ENCODE measurements at regions not wholly inside any gene's neighbourhood (a gene's known extent, or its start where the extent isn't known, plus 50 kb on each side); places are given as distances from the start of the nearest gene placed in this dataset.

DNA sequence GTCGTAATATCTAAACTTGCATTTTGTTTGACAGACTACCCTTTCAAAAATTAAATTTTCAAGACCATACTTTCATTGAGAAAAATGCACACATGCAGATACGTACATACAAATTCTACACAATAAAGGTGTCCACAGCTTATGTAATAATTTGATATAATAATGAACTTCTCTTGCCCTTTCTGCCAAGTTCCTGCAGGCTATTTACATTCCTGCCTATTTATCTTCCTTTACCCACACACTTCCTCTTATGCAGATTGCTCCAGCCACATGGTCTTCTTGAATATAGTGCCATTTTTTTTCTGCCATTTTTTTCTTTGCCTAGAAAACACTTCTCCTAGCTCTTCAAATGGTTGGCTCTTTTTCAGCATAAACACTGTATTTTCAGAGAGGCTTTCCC, 826.9 kb upstream of the CDH8 start:
- Histone ChIP-seq H3K4me1 (ENCODE audit: control insufficient read depth, insufficient read depth, low read length, unreplicated experiment) (no peaks in the 10 kb centered on the region), H3K36me3 (ENCODE audit: insufficient read depth, low read length) (no peaks in the 10 kb centered on the region), H3K79me2 (ENCODE audit: control insufficient read depth, insufficient read depth, low read length, unreplicated experiment) (no peaks in the 10 kb centered on the region), H2AFZ (ENCODE audit: low read length, unreplicated experiment) (no peak overlapping the region), H3K27me3 (ENCODE audit: insufficient read depth, low read length) (no peaks in the 10 kb centered on the region), H3K27ac (ENCODE audit: low read depth, low read length) (no peak overlapping the region), H3K4me3 (ENCODE audit: low read depth, low read length) (no peak overlapping the region)

DNA sequence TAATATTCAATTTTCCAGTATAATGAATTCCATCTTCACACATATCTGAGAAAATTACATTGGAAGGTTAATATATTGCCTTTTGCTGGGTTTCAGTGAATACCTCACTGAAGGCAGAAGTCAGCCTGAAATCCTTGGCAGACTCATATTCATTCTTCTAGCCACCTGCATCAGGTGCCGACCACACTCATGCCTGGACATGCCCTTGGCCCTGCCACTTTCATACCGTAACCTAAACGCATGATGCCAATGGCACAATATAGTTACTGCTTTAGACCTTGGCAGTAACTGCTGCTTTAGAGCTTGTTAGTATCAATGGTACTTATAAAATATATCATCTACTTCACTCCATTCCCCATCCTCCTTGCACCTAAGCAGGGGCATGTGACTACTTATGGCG, 817.6 kb upstream of the CDH8 start:
- H3K27ac ChIP-seq (ENCODE audit: low read depth, low read length), result no peak overlapping the region
- H3K27me3 ChIP-seq (ENCODE audit: insufficient read depth, low read length), result no peaks in the 10 kb centered on the region
- no peaks in the 10 kb centered on the region for H3K79me2 ChIP-seq (ENCODE audit: control insufficient read depth, insufficient read depth, low read length, unreplicated experiment)
- H3K4me1 ChIP-seq (ENCODE audit: control insufficient read depth, insufficient read depth, low read length, unreplicated experiment), result no peaks in the 10 kb centered on the region
- H3K4me3 ChIP-seq (ENCODE audit: low read depth, low read length), result no peak overlapping the region
- no peaks in the 10 kb centered on the region for H3K36me3 ChIP-seq (ENCODE audit: insufficient read depth, low read length)
- H2AFZ ChIP-seq (ENCODE audit: low read length, unreplicated experiment), result no peak overlapping the region

DNA sequence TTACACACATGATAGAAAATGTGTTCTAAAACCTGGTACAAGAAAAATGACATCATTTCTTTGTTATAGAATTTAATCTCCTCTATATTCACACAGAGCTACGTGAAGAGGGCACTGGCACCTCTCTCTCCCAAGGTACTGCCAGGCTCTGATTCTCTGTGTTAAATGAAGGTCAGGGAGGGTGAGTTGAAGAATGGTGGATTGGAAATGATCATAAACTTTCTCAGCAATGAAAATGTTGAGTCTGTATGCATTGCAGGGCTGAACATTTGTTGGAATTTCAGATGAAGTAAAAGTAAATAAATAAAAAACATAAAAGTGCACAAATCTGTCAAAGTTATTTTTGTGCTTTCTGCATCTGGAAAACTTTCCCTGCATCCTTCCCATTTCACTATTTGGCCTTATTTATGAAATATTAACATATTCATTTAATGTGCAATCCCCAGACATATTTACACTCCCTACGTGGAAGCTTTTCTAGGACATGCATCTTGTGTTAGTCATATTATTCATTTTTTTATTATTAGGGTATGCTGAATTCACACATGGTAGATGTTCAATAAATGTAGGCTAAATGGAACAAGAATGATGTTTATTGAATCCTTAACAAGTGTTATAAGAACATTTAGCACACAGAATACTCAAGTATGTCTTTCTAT, 810.3 kb upstream of the CDH8 start:
- Histone ChIP-seq H3K27me3 (ENCODE audit: insufficient read depth, low read length) (no peaks in the 10 kb centered on the region), H2AFZ (ENCODE audit: low read length, unreplicated experiment) (no peak overlapping the region), H3K4me3 (ENCODE audit: low read depth, low read length) (no peak overlapping the region), H3K27ac (ENCODE audit: low read depth, low read length) (no peak overlapping the region), H3K79me2 (ENCODE audit: control insufficient read depth, insufficient read depth, low read length, unreplicated experiment) (no peaks in the 10 kb centered on the region), H3K4me1 (ENCODE audit: control insufficient read depth, insufficient read depth, low read length, unreplicated experiment) (no peaks in the 10 kb centered on the region), H3K36me3 (ENCODE audit: insufficient read depth, low read length) (no peaks in the 10 kb centered on the region)

DNA sequence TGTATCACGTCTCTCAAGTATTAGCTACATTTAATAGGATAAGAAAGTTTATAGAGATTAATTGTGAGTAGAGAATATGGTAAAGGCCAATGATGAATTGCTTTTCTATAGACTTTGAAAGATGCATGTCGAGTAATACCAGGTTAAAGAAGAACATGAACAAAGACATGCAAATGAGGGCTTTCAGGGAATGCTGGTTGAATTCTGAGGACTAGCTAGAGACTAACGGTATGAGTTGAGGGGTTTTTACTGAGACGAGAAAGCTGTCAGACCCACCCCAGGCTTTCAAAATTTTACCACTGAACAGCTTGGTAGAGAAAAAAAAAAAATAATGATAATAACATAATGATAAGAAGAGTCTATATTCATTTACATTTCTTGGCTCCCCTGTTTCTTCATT, 796.0 kb upstream of the CDH8 start:
- Histone ChIP-seq H2AFZ (ENCODE audit: low read length, unreplicated experiment) (no peak overlapping the region), H3K79me2 (ENCODE audit: control insufficient read depth, insufficient read depth, low read length, unreplicated experiment) (no peaks in the 10 kb centered on the region), H3K27me3 (ENCODE audit: insufficient read depth, low read length) (no peaks in the 10 kb centered on the region), H3K27ac (ENCODE audit: low read depth, low read length) (no peak overlapping the region), H3K36me3 (ENCODE audit: insufficient read depth, low read length) (no peaks in the 10 kb centered on the region), H3K4me1 (ENCODE audit: control insufficient read depth, insufficient read depth, low read length, unreplicated experiment) (no peaks in the 10 kb centered on the region), H3K4me3 (ENCODE audit: low read depth, low read length) (no peak overlapping the region)

DNA sequence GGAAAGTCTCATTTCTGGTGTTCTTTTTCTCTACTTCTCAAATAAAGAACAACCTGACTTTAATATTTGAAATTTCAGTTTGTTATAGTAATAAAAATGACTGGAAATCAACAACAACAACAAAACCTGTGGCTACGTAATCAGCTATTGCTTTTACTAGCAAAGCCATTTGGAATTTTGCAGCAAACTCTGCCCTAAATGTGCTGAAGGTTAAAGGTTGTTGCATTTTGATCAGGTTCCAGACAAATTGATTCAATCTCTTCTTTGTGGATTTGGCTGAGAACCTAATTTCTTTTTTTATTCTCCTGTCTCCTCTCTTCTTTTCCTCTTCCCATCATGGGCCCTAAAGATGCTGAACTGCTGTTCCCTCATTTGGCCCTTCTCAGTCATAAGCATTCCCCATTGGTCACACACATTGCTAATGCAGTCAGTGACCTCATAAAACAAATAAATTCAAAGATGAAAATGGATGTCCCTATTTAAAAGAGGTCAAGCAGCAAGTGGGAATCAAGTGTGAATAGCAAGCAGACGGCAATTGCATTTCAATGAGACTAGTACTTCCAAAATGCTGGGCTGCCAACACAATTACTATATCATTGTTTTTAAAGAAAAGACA, 795.1 kb upstream of the CDH8 start:
- Histone ChIP-seq H3K4me1 (ENCODE audit: control insufficient read depth, insufficient read depth, low read length, unreplicated experiment) (no peaks in the 10 kb centered on the region), H3K79me2 (ENCODE audit: control insufficient read depth, insufficient read depth, low read length, unreplicated experiment) (no peaks in the 10 kb centered on the region), H3K4me3 (ENCODE audit: low read depth, low read length) (no peak overlapping the region), H3K27ac (ENCODE audit: low read depth, low read length) (no peak overlapping the region), H3K36me3 (ENCODE audit: insufficient read depth, low read length) (no peaks in the 10 kb centered on the region), H2AFZ (ENCODE audit: low read length, unreplicated experiment) (no peak overlapping the region), H3K27me3 (ENCODE audit: insufficient read depth, low read length) (no peaks in the 10 kb centered on the region)

DNA sequence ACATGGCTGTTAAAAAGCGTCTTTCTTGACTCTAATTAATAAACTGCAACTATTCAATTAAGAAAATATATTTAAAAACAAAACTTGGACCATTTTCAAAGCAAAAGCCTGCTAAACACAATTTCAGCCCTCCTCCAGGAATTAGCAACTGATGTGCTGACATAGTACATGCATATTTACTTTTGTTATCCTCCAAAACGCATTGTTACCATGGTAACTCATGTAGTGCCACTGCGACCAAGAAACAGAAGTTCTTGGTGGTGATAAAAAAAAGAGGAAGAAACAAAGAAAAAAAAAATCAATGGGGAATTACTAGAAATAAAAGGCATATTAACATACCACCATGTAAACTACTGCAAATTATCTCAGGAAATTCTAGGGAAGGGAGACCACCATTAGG, 793.4 kb upstream of the CDH8 start:
- no peak overlapping the region for H2AFZ ChIP-seq (ENCODE audit: low read length, unreplicated experiment)

DNA sequence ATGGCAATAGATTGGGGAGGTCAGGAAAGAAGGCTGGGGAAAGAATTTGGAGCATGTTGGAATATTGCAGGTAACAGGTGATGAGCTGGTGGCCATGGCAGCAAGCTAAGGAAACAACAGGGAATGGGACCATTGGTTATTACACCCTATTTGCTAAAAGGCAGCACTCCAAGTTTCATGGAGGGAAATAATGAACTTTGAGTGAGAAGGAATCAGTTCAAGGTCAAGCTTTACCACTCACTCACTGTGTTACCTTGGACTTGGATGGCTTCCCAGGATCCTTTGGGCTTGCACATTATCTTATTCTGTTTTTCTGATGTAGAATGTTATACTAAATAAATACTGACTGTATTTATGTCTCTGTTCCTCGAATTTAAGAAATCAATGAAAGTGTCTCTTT, 792.8 kb upstream of the CDH8 start:
- no peaks in the 10 kb centered on the region for H3K79me2 ChIP-seq (ENCODE audit: control insufficient read depth, insufficient read depth, low read length, unreplicated experiment)
- no peak overlapping the region for H3K27ac ChIP-seq (ENCODE audit: low read depth, low read length)
- H3K36me3 ChIP-seq (ENCODE audit: insufficient read depth, low read length), result no peaks in the 10 kb centered on the region

More for the DNA sequence above, 793.4 kb upstream of the CDH8 start:
- H3K27ac ChIP-seq (ENCODE audit: low read depth, low read length), result no peak overlapping the region
- no peak overlapping the region for H3K4me3 ChIP-seq (ENCODE audit: low read depth, low read length)
- no peaks in the 10 kb centered on the region for H3K79me2 ChIP-seq (ENCODE audit: control insufficient read depth, insufficient read depth, low read length, unreplicated experiment)
- no peaks in the 10 kb centered on the region for H3K36me3 ChIP-seq (ENCODE audit: insufficient read depth, low read length)
- H3K4me1 ChIP-seq (ENCODE audit: control insufficient read depth, insufficient read depth, low read length, unreplicated experiment), result no peaks in the 10 kb centered on the region
- H3K27me3 ChIP-seq (ENCODE audit: insufficient read depth, low read length), result no peaks in the 10 kb centered on the region

DNA sequence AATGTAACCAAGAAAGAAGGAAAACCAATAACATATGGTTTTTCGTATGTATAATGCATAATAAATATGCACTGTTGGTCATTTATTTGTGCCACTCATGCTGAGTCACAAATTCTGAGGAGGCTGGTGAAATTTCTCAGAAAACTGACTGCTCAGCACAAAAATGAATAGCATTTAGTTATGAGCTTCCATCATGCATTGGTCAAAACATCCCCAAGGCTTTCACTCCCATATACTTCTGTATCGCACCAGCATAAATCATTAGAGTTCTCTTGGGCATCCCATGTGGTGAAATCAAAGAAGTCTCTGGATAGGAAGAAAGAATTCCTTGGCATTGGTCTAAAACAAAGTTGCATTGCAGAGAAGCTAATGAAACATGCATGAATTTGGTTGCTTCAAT, 785.6 kb upstream of the CDH8 start:
- H2AFZ ChIP-seq (ENCODE audit: low read length, unreplicated experiment), result no peak overlapping the region
- H3K27me3 ChIP-seq (ENCODE audit: insufficient read depth, low read length), result no peaks in the 10 kb centered on the region
- no peaks in the 10 kb centered on the region for H3K36me3 ChIP-seq (ENCODE audit: insufficient read depth, low read length)
- H3K4me1 ChIP-seq (ENCODE audit: control insufficient read depth, insufficient read depth, low read length, unreplicated experiment), result no peaks in the 10 kb centered on the region
- H3K4me3 ChIP-seq (ENCODE audit: low read depth, low read length), result no peak overlapping the region
- no peaks in the 10 kb centered on the region for H3K79me2 ChIP-seq (ENCODE audit: control insufficient read depth, insufficient read depth, low read length, unreplicated experiment)
- H3K27ac ChIP-seq (ENCODE audit: low read depth, low read length), result no peak overlapping the region

More for the DNA sequence above, 792.8 kb upstream of the CDH8 start:
- Histone ChIP-seq H3K27me3 (ENCODE audit: insufficient read depth, low read length) (no peaks in the 10 kb centered on the region), H2AFZ (ENCODE audit: low read length, unreplicated experiment) (no peak overlapping the region), H3K4me1 (ENCODE audit: control insufficient read depth, insufficient read depth, low read length, unreplicated experiment) (no peaks in the 10 kb centered on the region), H3K4me3 (ENCODE audit: low read depth, low read length) (no peak overlapping the region)

DNA sequence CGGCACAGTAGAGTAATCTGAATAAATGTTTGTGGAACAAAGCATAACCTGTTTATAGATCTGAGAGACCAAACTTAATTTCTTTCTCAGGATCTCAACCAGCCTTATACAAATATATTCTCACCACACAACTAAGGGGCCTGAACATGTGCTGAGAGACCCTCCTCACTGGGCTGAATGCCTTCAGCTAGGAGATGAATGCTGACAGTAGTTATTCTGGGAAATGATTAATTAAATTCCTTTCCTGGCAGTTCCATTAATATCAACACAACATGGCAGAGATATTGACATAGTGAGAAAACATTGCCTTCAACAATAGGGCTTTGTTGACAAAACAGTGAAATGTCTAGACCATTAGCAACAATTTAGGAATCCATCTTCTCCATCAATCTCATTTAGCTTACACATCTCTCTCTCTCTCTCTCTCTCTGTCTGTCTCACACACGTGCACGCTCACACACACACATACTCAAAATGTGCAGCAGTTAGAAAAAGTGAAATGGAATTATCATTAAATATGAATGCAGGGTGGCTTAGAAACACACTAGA, 780.8 kb upstream of the CDH8 start:
- Histone ChIP-seq H3K4me1 (ENCODE audit: control insufficient read depth, insufficient read depth, low read length, unreplicated experiment) (no peaks in the 10 kb centered on the region), H3K27me3 (ENCODE audit: insufficient read depth, low read length) (no peaks in the 10 kb centered on the region), H3K36me3 (ENCODE audit: insufficient read depth, low read length) (no peaks in the 10 kb centered on the region), H3K4me3 (ENCODE audit: low read depth, low read length) (no peak overlapping the region), H3K27ac (ENCODE audit: low read depth, low read length) (no peak overlapping the region), H3K79me2 (ENCODE audit: control insufficient read depth, insufficient read depth, low read length, unreplicated experiment) (no peaks in the 10 kb centered on the region), H2AFZ (ENCODE audit: low read length, unreplicated experiment) (no peak overlapping the region)

DNA sequence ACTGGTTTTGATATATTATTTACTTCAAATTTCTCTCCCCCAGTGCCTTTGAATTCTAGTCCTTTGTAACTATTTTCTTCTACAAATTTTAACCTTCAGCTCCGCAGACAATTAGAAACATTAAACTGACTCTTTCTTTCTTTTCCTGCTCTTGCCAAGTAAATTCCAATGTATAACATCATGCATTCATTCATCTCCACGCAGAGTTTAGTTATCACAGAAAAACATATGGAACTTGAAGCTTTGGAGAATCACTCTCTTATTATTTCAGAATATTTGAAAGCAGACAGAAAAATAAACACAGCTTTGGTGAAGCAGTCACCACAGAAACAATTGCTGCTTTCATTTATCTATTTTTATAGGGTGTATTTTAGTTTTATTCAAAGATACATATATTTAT, 778.7 kb upstream of the CDH8 start:
- no peaks in the 10 kb centered on the region for H3K36me3 ChIP-seq (ENCODE audit: insufficient read depth, low read length)
- H2AFZ ChIP-seq (ENCODE audit: low read length, unreplicated experiment), result no peak overlapping the region
- no peaks in the 10 kb centered on the region for H3K27me3 ChIP-seq (ENCODE audit: insufficient read depth, low read length)
- H3K27ac ChIP-seq (ENCODE audit: low read depth, low read length), result no peak overlapping the region
- H3K79me2 ChIP-seq (ENCODE audit: control insufficient read depth, insufficient read depth, low read length, unreplicated experiment), result no peaks in the 10 kb centered on the region
- H3K4me1 ChIP-seq (ENCODE audit: control insufficient read depth, insufficient read depth, low read length, unreplicated experiment), result no peaks in the 10 kb centered on the region
- no peak overlapping the region for H3K4me3 ChIP-seq (ENCODE audit: low read depth, low read length)

DNA sequence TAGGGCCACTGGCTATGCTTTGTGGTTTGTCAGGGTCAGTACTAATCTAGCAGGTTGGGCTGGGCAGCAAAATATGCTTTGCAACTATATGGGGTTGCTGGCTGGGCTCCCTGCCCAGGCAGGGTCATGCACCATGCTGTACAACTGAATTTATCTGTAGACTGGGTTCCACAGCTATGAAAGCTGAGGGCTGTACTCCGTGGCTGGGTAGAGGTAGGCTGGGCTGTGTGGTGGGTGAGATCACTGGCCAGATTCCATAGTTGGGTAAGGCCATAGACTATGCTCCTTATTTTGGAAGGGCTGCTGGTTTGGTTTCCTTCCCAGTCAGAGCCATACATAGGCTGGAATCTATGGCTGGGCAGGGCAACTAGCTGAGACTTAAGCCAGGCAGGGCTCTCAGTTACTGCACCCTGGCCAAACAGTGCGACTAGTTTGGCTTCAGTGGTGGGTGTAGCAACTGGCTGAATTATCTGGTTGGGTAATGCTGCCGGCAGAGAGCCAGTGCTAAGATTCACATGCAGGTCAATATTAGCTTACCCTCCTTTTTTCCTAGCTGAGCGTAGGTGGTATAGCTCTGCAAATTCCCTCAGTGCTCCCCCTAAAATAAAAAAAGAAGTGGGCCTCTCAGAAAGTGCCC, 769.1 kb upstream of the CDH8 start:
- no peak overlapping the region for H2AFZ ChIP-seq (ENCODE audit: low read length, unreplicated experiment)
- no peaks in the 10 kb centered on the region for H3K36me3 ChIP-seq (ENCODE audit: insufficient read depth, low read length)
- H3K27me3 ChIP-seq (ENCODE audit: insufficient read depth, low read length), result no peaks in the 10 kb centered on the region
- H3K27ac ChIP-seq (ENCODE audit: low read depth, low read length), result no peak overlapping the region
- no peak overlapping the region for H3K4me3 ChIP-seq (ENCODE audit: low read depth, low read length)
- H3K4me1 ChIP-seq (ENCODE audit: control insufficient read depth, insufficient read depth, low read length, unreplicated experiment), result no peaks in the 10 kb centered on the region
- H3K79me2 ChIP-seq (ENCODE audit: control insufficient read depth, insufficient read depth, low read length, unreplicated experiment), result no peaks in the 10 kb centered on the region

Data from ACC112 (cell line).